Neuronal stem cell (in vitro differentiated cells): ENCODE measurements at regions not wholly inside any gene's neighbourhood (a gene's known extent, or its start where the extent isn't known, plus 50 kb on each side); places are given as distances from the start of the nearest gene placed in this dataset.
A peak's percentile ranks its signal among the peaks of the same experiment; 100 is the strongest.

Experiments used
- DNase-seq: peaks from one replicate; pipeline ENCODE4 v3.0.0-alpha.2; 2013; ENCODE audit warnings: low spot score
- H2AFZ ChIP-seq: one replicate; pipeline ENCODE4 v1.6.1; 2013; ENCODE audit warnings: mild to moderate bottlenecking, low read length, inconsistent platforms
- H2AK5ac ChIP-seq: 2 replicates; pipeline ENCODE4 v1.6.1; 2013; ENCODE audit warnings: low read depth, mild to moderate bottlenecking, inconsistent platforms, low read length, moderate library complexity, mixed read lengths
- H2BK120ac ChIP-seq: 2 replicates; pipeline ENCODE4 v1.6.1; 2013; ENCODE audit warnings: low read depth, mild to moderate bottlenecking, inconsistent platforms, low read length, moderate library complexity, mixed read lengths
- H2BK12ac ChIP-seq: one replicate; pipeline ENCODE4 v1.6.1; 2013; ENCODE audit warnings: low read length, inconsistent platforms
- H2BK15ac ChIP-seq: 2 replicates; pipeline ENCODE4 v1.6.1; 2013; ENCODE audit warnings: mild to moderate bottlenecking, low read length, inconsistent platforms, mixed read lengths
- H2BK5ac ChIP-seq: one replicate; pipeline ENCODE4 v1.6.1; 2013; ENCODE audit warnings: inconsistent platforms, mild to moderate bottlenecking, low read length, moderate library complexity
- H3K14ac ChIP-seq: one replicate; pipeline ENCODE4 v1.6.1; 2013; ENCODE audit warnings: low read length, inconsistent platforms
- H3K18ac ChIP-seq: 2 replicates; pipeline ENCODE4 v1.6.1; 2013; ENCODE audit warnings: low read length, inconsistent platforms
- H3K23ac ChIP-seq: 2 replicates; pipeline ENCODE4 v1.6.1; 2013; ENCODE audit warnings: low read depth, mild to moderate bottlenecking, mixed read lengths, low read length, inconsistent platforms; ENCODE audit not compliant: poor library complexity
- H3K27ac ChIP-seq: replicated peaks from 3 replicates; pipeline ENCODE4 v1.5.1; 2013; ENCODE audit warnings: low read length, inconsistent platforms
- H3K27me3 ChIP-seq, 3 experiments: 2 replicates each; pipeline ENCODE4 v1.6.1; 2013; ENCODE audit warnings: low read length in 3 of 3, mild to moderate bottlenecking in 2 of 3, inconsistent platforms in 1 of 3, low read depth in 1 of 3, mixed read lengths in 1 of 3, moderate library complexity in 1 of 3; ENCODE audit not compliant: control insufficient read depth in 3 of 3, insufficient read depth in 3 of 3
- H3K36me3 ChIP-seq, 2 donors: replicated peaks in 1 of 2; 2 replicates each; pipeline ENCODE4 v1.6.1; 2013; ENCODE audit warnings: low read length in 2 of 2; ENCODE audit not compliant: control insufficient read depth in 2 of 2, insufficient read depth in 2 of 2
- H3K4ac ChIP-seq: 2 replicates; pipeline ENCODE4 v1.6.1; 2013; ENCODE audit warnings: inconsistent platforms, mild to moderate bottlenecking, low read length, moderate library complexity
- H3K4me1 ChIP-seq, 2 donors: 1 replicate in 1 of 2; 2 replicates in 1 of 2; pipeline ENCODE4 v1.6.1; 2013; ENCODE audit warnings: low read length in 2 of 2, low read depth in 1 of 2; ENCODE audit not compliant: control insufficient read depth in 2 of 2, insufficient read depth in 1 of 2
- H3K4me2 ChIP-seq: one replicate; pipeline ENCODE4 v1.6.1; 2013; ENCODE audit warnings: mild to moderate bottlenecking, low read length, inconsistent platforms; ENCODE audit not compliant: insufficient read depth, poor library complexity, severe bottlenecking
- H3K4me3 ChIP-seq, 2 donors: 2 replicates each; pipeline ENCODE4 v1.5.1; 2013; ENCODE audit warnings: low read length in 2 of 2, mild to moderate bottlenecking in 2 of 2, inconsistent platforms in 1 of 2, moderate library complexity in 1 of 2
- H3K79me1 ChIP-seq: one replicate; pipeline ENCODE4 v1.6.1; 2013; ENCODE audit warnings: low read depth, mild to moderate bottlenecking, inconsistent platforms, low read length, moderate library complexity
- H3K9ac ChIP-seq: one replicate; pipeline ENCODE4 v1.6.1; 2013; ENCODE audit warnings: mild to moderate bottlenecking, low read depth, low read length, inconsistent platforms; ENCODE audit not compliant: poor library complexity
- H3K9me3 ChIP-seq, 2 donors: replicated peaks in 1 of 2; 2 replicates each; pipeline versions ENCODE3 to v1.6.1; 2013; ENCODE audit warnings: low read length in 2 of 2, mild to moderate bottlenecking in 2 of 2, inconsistent platforms in 1 of 2, low read depth in 1 of 2, mixed read lengths in 1 of 2, moderate library complexity in 1 of 2; ENCODE audit not compliant: control insufficient read depth in 2 of 2, insufficient read depth in 1 of 2
- H4K8ac ChIP-seq: one replicate; pipeline ENCODE4 v1.6.1; 2013; ENCODE audit warnings: low read depth, mild to moderate bottlenecking, inconsistent platforms, low read length, moderate library complexity
- H4K91ac ChIP-seq: one replicate; pipeline ENCODE4 v1.6.1; 2013; ENCODE audit warnings: low read length, low read depth, mild to moderate bottlenecking, inconsistent platforms; ENCODE audit not compliant: poor library complexity
- WGBS, 2 donors: extraction: QIAGEN DNeasy Blood & Tissue Kit; methylation state at CpG; one replicate each; pipeline ENCODE4 v1.1.7; 2013; ENCODE audit warnings: missing lambda C conversion rate in 2 of 2, mixed read lengths in 1 of 2; ENCODE audit not compliant: insufficient read length in 2 of 2, insufficient replicate concordance in 1 of 2; ENCODE audit errors: extremely low coverage in 2 of 2; 5-methylcytosine and 5-hydroxymethylcytosine counted together

- Histone ChIP-seq H3K9me3 (no peaks in the 10 kb centered on the region), H3K27me3 (no peaks in the 10 kb centered on the region), H3K18ac (no peak overlapping the region), H3K27ac (no peak overlapping the region), H2BK12ac (no peak overlapping the region), H4K8ac (no peak overlapping the region), H3K4ac (no peak overlapping the region), H2AK5ac (no peak overlapping the region), H3K36me3 (no peaks in the 10 kb centered on the region), H3K4me1 (no peaks in the 10 kb centered on the region), H2AFZ (no peak overlapping the region), H2BK15ac (no peak overlapping the region), H4K91ac (no peak overlapping the region), H2BK120ac (no peak overlapping the region), H3K4me2 (no peak overlapping the region), H3K79me1 (no peaks in the 10 kb centered on the region), H3K9ac (no peak overlapping the region), H3K23ac (no peak overlapping the region), H3K14ac (no peak overlapping the region), H3K4me3 (no peak overlapping the region), H2BK5ac (no peak overlapping the region)
- WGBS, 2 donors, result no CpG with 5 or more reads among the region's 1 CpG
- no peak for DNase-seq
Measured at GRCh38 chr6:8268156-8268555, 165.8 kb upstream of the EEF1E1 start.

GRCh38 chr6:8260610-8261009 is 158.3 kb upstream of the EEF1E1 start:
- Histone ChIP-seq H2BK12ac (no peak overlapping the region), H3K4me2 (no peak overlapping the region), H3K4me3 (no peak overlapping the region), H3K27me3 (peaks cover 0 to 3% (median 0%) of the 10 kb centered on the region in 3 experiments), H3K4me1 (no peaks in the 10 kb centered on the region), H4K8ac (no peak overlapping the region), H2AK5ac (no peak overlapping the region), H3K27ac (no peak overlapping the region), H2BK15ac (no peak overlapping the region), H4K91ac (no peak overlapping the region), H3K9me3 (no peaks in the 10 kb centered on the region), H3K9ac (no peak overlapping the region), H3K79me1 (no peaks in the 10 kb centered on the region), H2BK120ac (no peak overlapping the region), H3K23ac (no peak overlapping the region), H3K18ac (no peak overlapping the region), H3K36me3 (no peaks in the 10 kb centered on the region), H2BK5ac (no peak overlapping the region), H3K14ac (no peak overlapping the region), H2AFZ (no peak overlapping the region), H3K4ac (no peak overlapping the region)
- DNase-seq, result no peak
- WGBS, 2 donors, result no CpG with 5 or more reads among the region's 3 CpGs

GRCh38 chr6:8246403-8246802 is 144.1 kb upstream of the EEF1E1 start:
- no peaks in the 10 kb centered on the region for H3K9me3 ChIP-seq
- H3K27ac ChIP-seq, result no peak overlapping the region
- H3K23ac ChIP-seq, result no peak overlapping the region
- H3K4me3 ChIP-seq, result no peak overlapping the region
- no peak overlapping the region for H3K9ac ChIP-seq
- H3K79me1 ChIP-seq, result no peaks in the 10 kb centered on the region
- no peak overlapping the region for H2BK120ac ChIP-seq
- H3K18ac ChIP-seq, result no peak overlapping the region
- H3K14ac ChIP-seq, result no peak overlapping the region
- no peak overlapping the region for H2AFZ ChIP-seq
- H2BK15ac ChIP-seq, result no peak overlapping the region
- H4K8ac ChIP-seq, result no peak overlapping the region
- H3K4me1 ChIP-seq, result peaks cover 7 to 10% of the 10 kb centered on the region in 2 donors
- H2AK5ac ChIP-seq, result no peak overlapping the region
- no peak overlapping the region for H2BK12ac ChIP-seq
- H3K27me3 ChIP-seq, result no peaks in the 10 kb centered on the region
- H3K4ac ChIP-seq, result no peak overlapping the region
- H2BK5ac ChIP-seq, result no peak overlapping the region
- H3K4me2 ChIP-seq, result no peak overlapping the region
- no CpG with 5 or more reads among the region's 2 CpGs for WGBS, 2 donors
- no peaks in the 10 kb centered on the region for H3K36me3 ChIP-seq
- no peak overlapping the region for H4K91ac ChIP-seq
- DNase-seq, result no peak

GRCh38 chr6:8245726-8246125 is 143.4 kb upstream of the EEF1E1 start:
- no peak overlapping the region for H3K27ac ChIP-seq
- peaks cover 7 to 10% of the 10 kb centered on the region in 2 donors for H3K4me1 ChIP-seq
- no peak overlapping the region for H2BK120ac ChIP-seq
- no peaks in the 10 kb centered on the region for H3K79me1 ChIP-seq
- DNase-seq, result no peak
- H3K4me2 ChIP-seq, result no peak overlapping the region
- H3K23ac ChIP-seq, result no peak overlapping the region
- no peak overlapping the region for H4K8ac ChIP-seq
- no peak overlapping the region for H2AK5ac ChIP-seq
- H3K4ac ChIP-seq, result no peak overlapping the region
- H2BK5ac ChIP-seq, result no peak overlapping the region
- H3K18ac ChIP-seq, result peak overlapping the region; percentile 38
- no peak overlapping the region for H4K91ac ChIP-seq
- no peak overlapping the region for H2BK12ac ChIP-seq
- no peaks in the 10 kb centered on the region for H3K36me3 ChIP-seq
- H3K9ac ChIP-seq, result no peak overlapping the region
- H3K27me3 ChIP-seq, result no peaks in the 10 kb centered on the region
- H3K9me3 ChIP-seq, result no peaks in the 10 kb centered on the region
- WGBS, 2 donors, result no CpG with 5 or more reads among the region's 6 CpGs
- no peak overlapping the region for H2BK15ac ChIP-seq
- no peak overlapping the region for H2AFZ ChIP-seq
- no peak overlapping the region for H3K14ac ChIP-seq
- H3K4me3 ChIP-seq, result no peak overlapping the region
